Activated CD4-positive, alpha-beta T cell treated with anti-CD3 and anti-CD28 coated beads, Interleukin-10, Interleukin-2, amounts not matched to agents 100 ng/mL and 50 ng/mL, durations not matched to agents 16 hours and 8 hours (primary cell): ENCODE measurements at regions not wholly inside any gene's neighbourhood (a gene's known extent, or its start where the extent isn't known, plus 50 kb on each side); places are given as distances from the start of the nearest gene placed in this dataset.

ENCODE experiments used
- DNase-seq: peaks from one replicate; pipeline ENCODE4 v3.0.0-alpha.2; 2020

GRCh38 chr5:39494534-39494933 is 69.8 kb upstream of the DAB2 start:
- DNase-seq, result no peak

GRCh38 chr5:39494107-39494510 is 69.3 kb upstream of the DAB2 start:
- DNase-seq, result no peak

- DNase-seq, result no peak
Measured at GRCh38 chr5:39491210-39491609, 66.4 kb upstream of the DAB2 start.

- no peak for DNase-seq
Measured at GRCh38 chr5:39489263-39489662, 64.5 kb upstream of the DAB2 start.

- DNase-seq, result no peak
Measured at GRCh38 chr5:39486790-39487189, 62.0 kb upstream of the DAB2 start.

GRCh38 chr5:39486361-39486760 is 61.6 kb upstream of the DAB2 start:
- DNase-seq, result no peak

GRCh38 chr5:39485079-39485478 is 60.3 kb upstream of the DAB2 start:
- DNase-seq, result no peak

- no peak for DNase-seq
Measured at GRCh38 chr5:39484673-39485072, 59.9 kb upstream of the DAB2 start.

- DNase-seq, result no peak
Measured at GRCh38 chr5:39482098-39482497, 57.3 kb upstream of the DAB2 start.

- no peak for DNase-seq
Measured at GRCh38 chr5:39479537-39479936, 54.8 kb upstream of the DAB2 start.

- DNase-seq, result no peak
Measured at GRCh38 chr5:39478863-39479262, 54.1 kb upstream of the DAB2 start.

- DNase-seq, result no peak
Measured at GRCh38 chr5:39476843-39477220, 52.1 kb upstream of the DAB2 start.

GRCh38 chr5:39475881-39476842 is 51.4 kb upstream of the DAB2 start:
- no peak for DNase-seq

GRCh38 chr5:39475159-39475571 is 50.4 kb upstream of the DAB2 start:
- DNase-seq, result no peak
